IMR-90 (cell line): ENCODE measurements at regions not wholly inside any gene's neighbourhood (a gene's known extent, or its start where the extent isn't known, plus 50 kb on each side); places are given as distances from the start of the nearest gene placed in this dataset.

Experiments
- ATAC-seq: fragments of 200-7000 bp; cut with Tn5 transposase; 2 replicates; pipeline ENCODE4 v1.9.1; 2020; ENCODE audit warnings: low read depth, mild to moderate bottlenecking, moderate library complexity
- BruUV-seq: library from RNA; stranded (reverse); fragments of 400-500 nt; replicated peaks from 2 replicates; lab custom pipeline; 2021; lab: Mats Ljungman, UMichigan
- CTCF ChIA-PET: fragments of 300-600 bp; formaldehyde crosslinking; extraction: SDS; loops from one replicate; lab custom pipeline; 2021; ENCODE audit warnings: antibody characterized with exemption; lab: Yijun Ruan, JAX
- POLR2A ChIA-PET: fragments of 300-600 bp; sonication (Branson Sonifier 250); formaldehyde crosslinking; loops from one replicate; lab custom pipeline; 2022; ENCODE audit warnings: antibody characterized with exemption; ENCODE audit not compliant: unreplicated experiment; lab: Charles Lee
- DNase-seq: peaks from one replicate; pipeline ENCODE4 v3.0.0; 2013
- H2AFZ ChIP-seq: replicated peaks from 2 replicates; pipeline ENCODE3; 2013; ENCODE audit warnings: low read length, mild to moderate bottlenecking; ENCODE audit not compliant: poor library complexity
- H2AK5ac ChIP-seq: 2 replicates; pipeline ENCODE4 v1.6.1; 2013; ENCODE audit warnings: low read depth, low read length, inconsistent platforms
- H2AK9ac ChIP-seq: replicated peaks from 2 replicates; pipeline ENCODE3; 2013; ENCODE audit warnings: mild to moderate bottlenecking, low read depth, low read length, moderate library complexity; ENCODE audit not compliant: poor library complexity
- H2BK120ac ChIP-seq: 2 replicates; pipeline ENCODE4 v1.6.1; 2013; ENCODE audit warnings: low read depth, low read length, inconsistent platforms
- H2BK15ac ChIP-seq: 3 replicates; pipeline ENCODE4 v1.6.1; 2013; ENCODE audit warnings: low read depth, low read length, inconsistent platforms
- H2BK20ac ChIP-seq: 2 replicates; pipeline ENCODE4 v1.6.1; 2013; ENCODE audit warnings: low read depth, mild to moderate bottlenecking, inconsistent platforms, low read length, moderate library complexity
- H2BK5ac ChIP-seq: 2 replicates; pipeline ENCODE4 v1.6.1; 2013; ENCODE audit warnings: mild to moderate bottlenecking, low read depth, low read length, inconsistent platforms; ENCODE audit not compliant: poor library complexity, severe bottlenecking
- H3K14ac ChIP-seq: replicated peaks from 2 replicates; pipeline ENCODE4 v1.6.1; 2013; ENCODE audit warnings: low read depth, low read length, inconsistent platforms
- H3K18ac ChIP-seq: 2 replicates; pipeline ENCODE4 v1.6.1; 2013; ENCODE audit warnings: low read depth, low read length, control low read depth
- H3K23ac ChIP-seq: 2 replicates; pipeline ENCODE4 v1.6.1; 2013; ENCODE audit warnings: low read depth, low read length, inconsistent platforms
- H3K27ac ChIP-seq: 2 replicates; pipeline ENCODE4 v1.5.1; 2013; ENCODE audit warnings: mild to moderate bottlenecking, control low read depth, low read length; ENCODE audit not compliant: insufficient read depth
- H3K27me3 ChIP-seq: 2 replicates; pipeline ENCODE4 v1.6.1; 2013; ENCODE audit warnings: low read length; ENCODE audit not compliant: control insufficient read depth, insufficient read depth
- H3K36me3 ChIP-seq: 2 replicates; pipeline ENCODE4 v1.6.1; 2013; ENCODE audit warnings: low read length, mixed read lengths; ENCODE audit not compliant: control insufficient read depth, insufficient read depth
- H3K4ac ChIP-seq: 2 replicates; pipeline ENCODE4 v1.6.1; 2013; ENCODE audit warnings: low read depth, low read length, inconsistent platforms
- H3K4me1 ChIP-seq: 2 replicates; pipeline ENCODE4 v1.6.1; 2013; ENCODE audit warnings: low read length, mixed read lengths; ENCODE audit not compliant: control insufficient read depth, insufficient read depth
- H3K4me2 ChIP-seq: 2 replicates; pipeline ENCODE4 v1.6.1; 2013; ENCODE audit warnings: low read depth, mild to moderate bottlenecking, control low read depth, low read length, moderate library complexity
- H3K4me3 ChIP-seq: 2 replicates; pipeline ENCODE4 v1.5.1; 2013; ENCODE audit warnings: low read depth, mild to moderate bottlenecking, control low read depth, low read length, moderate library complexity; ENCODE audit not compliant: insufficient read depth
- H3K56ac ChIP-seq: 2 replicates; pipeline ENCODE4 v1.6.1; 2013; ENCODE audit warnings: low read length, inconsistent platforms; ENCODE audit not compliant: insufficient read depth; ENCODE audit errors: extremely low read depth
- H3K79me1 ChIP-seq, 2 experiments: 2 replicates each; pipeline ENCODE4 v1.6.1; 2013; ENCODE audit warnings: low read length in 2 of 2, inconsistent platforms in 1 of 2, low read depth in 1 of 2
- H3K9ac ChIP-seq: 2 replicates; pipeline ENCODE4 v1.6.1; 2013; ENCODE audit warnings: low read depth, low read length, control low read depth
- H3K9me1 ChIP-seq: 2 replicates; pipeline ENCODE4 v1.6.1; 2013; ENCODE audit warnings: low read length, inconsistent platforms; ENCODE audit not compliant: insufficient read depth
- H3K9me3 ChIP-seq: 2 replicates; pipeline ENCODE4 v1.6.1; 2013; ENCODE audit warnings: low read length; ENCODE audit not compliant: control insufficient read depth, insufficient read depth
- H4K20me1 ChIP-seq: 2 replicates; pipeline ENCODE4 v1.6.1; 2013; ENCODE audit warnings: low read length, inconsistent platforms; ENCODE audit not compliant: insufficient read depth
- H4K5ac ChIP-seq: 2 replicates; pipeline ENCODE4 v1.6.1; 2013; ENCODE audit warnings: mild to moderate bottlenecking, low read depth, low read length, control low read depth
- H4K8ac ChIP-seq, 2 experiments: 2 replicates each; pipeline ENCODE4 v1.6.1; 2013; ENCODE audit warnings: low read depth in 2 of 2, low read length in 2 of 2, control low read depth in 1 of 2, inconsistent platforms in 1 of 2
- H4K91ac ChIP-seq: 2 replicates; pipeline ENCODE4 v1.6.1; 2013; ENCODE audit warnings: low read depth, low read length, inconsistent platforms; ENCODE audit not compliant: insufficient read depth
- BHLHE40 ChIP-seq: fragments of 150-350 bp; IDR thresholded peaks from 2 replicates; pipeline ENCODE4 v1.6.1; 2016; ENCODE audit warnings: mild to moderate bottlenecking, low read depth, low read length
- CEBPB ChIP-seq: IDR thresholded peaks from 2 replicates; pipeline ENCODE4 v1.6.1; 2012; ENCODE audit warnings: low read depth, low read length, improper control_type of control experiment
- ELK1 ChIP-seq: fragments of 150-350 bp; IDR thresholded peaks from 2 replicates; pipeline ENCODE4 v1.6.1; 2016; ENCODE audit warnings: low read depth, mild to moderate bottlenecking, low read length, moderate library complexity, borderline replicate concordance
- FOS ChIP-seq: fragments of 150-350 bp; IDR thresholded peaks from 2 replicates; pipeline ENCODE4 v1.6.1; 2016; ENCODE audit warnings: low read depth, low read length
- MAFK ChIP-seq: IDR thresholded peaks from 2 replicates; pipeline ENCODE4 v1.6.1; 2012; ENCODE audit warnings: low read depth, low read length, improper control_type of control experiment
- MAZ ChIP-seq: IDR thresholded peaks from 2 replicates; pipeline ENCODE4 v1.6.1; 2012; ENCODE audit warnings: low read depth, mild to moderate bottlenecking, low read length, improper control_type of control experiment, moderate library complexity, borderline replicate concordance
- NFE2L2 ChIP-seq: fragments of 150-350 bp; IDR thresholded peaks from 2 replicates; pipeline ENCODE4 v1.6.1; 2016; ENCODE audit warnings: low read depth, mild to moderate bottlenecking, low read length
- RAD21 ChIP-seq: IDR thresholded peaks from 2 replicates; pipeline ENCODE4 v1.6.1; 2012; ENCODE audit warnings: low read length, improper control_type of control experiment
- RCOR1 ChIP-seq: IDR thresholded peaks from 2 replicates; pipeline ENCODE4 v1.6.1; 2012; ENCODE audit warnings: mild to moderate bottlenecking, low read length, improper control_type of control experiment; ENCODE audit not compliant: insufficient replicate concordance
- RFX5 ChIP-seq: IDR thresholded peaks from 2 replicates; pipeline ENCODE4 v1.8.0; 2012; ENCODE audit warnings: low read depth, mild to moderate bottlenecking, low read length, moderate library complexity
- SMC3 ChIP-seq: fragments of 150-350 bp; IDR thresholded peaks from 2 replicates; pipeline ENCODE4 v1.6.1; 2016; ENCODE audit warnings: low read depth, mild to moderate bottlenecking, antibody characterized with exemption, low read length, moderate library complexity
- USF2 ChIP-seq: fragments of 150-350 bp; IDR thresholded peaks from 2 replicates; pipeline ENCODE4 v1.6.1; 2017; ENCODE audit warnings: mild to moderate bottlenecking, antibody characterized with exemption, low read length, low read depth
- WGBS, 2 experiments: methylation state at CpG; one replicate each; pipeline versions ENCODE4 v1.1.5 to v1.1.7; 2013; ENCODE audit warnings: missing lambda C conversion rate in 2 of 2; ENCODE audit not compliant: insufficient read length in 1 of 2; ENCODE audit errors: extremely low coverage in 2 of 2; 5-methylcytosine and 5-hydroxymethylcytosine counted together
- dilution Hi-C: fragments of 300-500 bp; cut with HindIII; formaldehyde crosslinking; loops from one replicate; pipeline ENCODE4 v1.14.3; 2018; ENCODE audit warnings: low sequenced_read_pairs; ENCODE audit not compliant: unreplicated experiment
- in situ Hi-C: fragments of 300-500 bp; cut with MboI; formaldehyde crosslinking; loops from 3 replicates; pipeline ENCODE4 v1.14.3; 2019; ENCODE audit warnings: low sequenced_read_pairs, inconsistent platforms, mixed read lengths
- intact Hi-C: fragments of 100-400 bp; cut with micrococcal nuclease; formaldehyde crosslinking; loops from 2 replicates; pipeline ENCODE4 v1.10.0; 2022

GRCh38 chr15:62904041-62904910, 138.3 kb upstream of the TPM1 start:
- Histone ChIP-seq H3K14ac (no peak overlapping the region), H2AK9ac (no peak overlapping the region), H3K36me3 (no peaks in the 10 kb centered on the region), H3K4me3 (no peak overlapping the region), H3K56ac (no peak overlapping the region), H3K9me3 (no peaks in the 10 kb centered on the region), H2BK20ac (no peak overlapping the region), H4K91ac (no peak overlapping the region), H2BK120ac (no peak overlapping the region), H2BK5ac (no peak overlapping the region), H3K4ac (no peak overlapping the region), H4K20me1 (no peaks in the 10 kb centered on the region), H3K27ac (no peak overlapping the region), H3K9me1 (peaks cover 3% of the 10 kb centered on the region; the same call in 1 of the 2 replicates), H2BK15ac (no peak overlapping the region), H2AK5ac (no peak overlapping the region), H3K23ac (no peak overlapping the region), H2AFZ (no peak overlapping the region), H3K4me2 (no peak overlapping the region), H3K79me1 (no peaks in the 10 kb centered on the region), H3K18ac (no peak overlapping the region), H3K4me1 (peaks cover 2% of the 10 kb centered on the region; the same call in 1 of the 2 replicates), H4K5ac (no peak overlapping the region), H3K27me3 (no peaks in the 10 kb centered on the region), H3K9ac (no peak overlapping the region), H4K8ac (no peak overlapping the region)
- ATAC-seq (no peak), DNase-seq (no peak)
- in situ Hi-C loops: no loop called here
- TF ChIP-seq BHLHE40: no peak
- TF ChIP-seq RAD21: no peak
- no peak for TF ChIP-seq FOS
- TF ChIP-seq NFE2L2: no peak
- no peak for TF ChIP-seq USF2
- no peak for TF ChIP-seq MAZ
- TF ChIP-seq CEBPB: no peak
- no peak for TF ChIP-seq RCOR1
- no peak for TF ChIP-seq MAFK
- TF ChIP-seq RFX5: no peak
- TF ChIP-seq SMC3: no peak
- TF ChIP-seq ELK1: no peak
- ChIA-PET CTCF (no interaction called here), POLR2A (no interaction called here)
- no TSS peak for BruUV-seq
- intact Hi-C loops: no loop called here
- dilution Hi-C loops: no loop called here
- 83% methylated on average over 6 of the region's 8 CpGs; no CpG with 5 or more reads in 1 of the 2 experiments for WGBS, 2 experiments
